GM10248 (cell line): ENCODE measurements at regions not wholly inside any gene's neighbourhood (a gene's known extent, or its start where the extent isn't known, plus 50 kb on each side); places are given as distances from the start of the nearest gene placed in this dataset.

Source experiments
- CTCF ChIA-PET: fragments of 300-600 bp; sonication (Branson Sonifier 250); formaldehyde crosslinking; extraction: SDS; loops from one replicate; lab custom pipeline; 2021; ENCODE audit warnings: antibody characterized with exemption; lab: Yijun Ruan, JAX
- POLR2A ChIA-PET: fragments of 350-650 bp; sonication (Branson Sonifier 250); formaldehyde crosslinking; extraction: SDS; loops from one replicate; lab custom pipeline; 2020; ENCODE audit warnings: antibody characterized with exemption; lab: Yijun Ruan, JAX
- DNase-seq: peaks from one replicate; pipeline ENCODE4 v3.0.0; 2012; ENCODE audit errors: extremely low spot score
- CTCF ChIP-seq: IDR thresholded peaks from 2 replicates; pipeline ENCODE4 v1.5.1; 2012; ENCODE audit warnings: mild to moderate bottlenecking, low read depth; ENCODE audit errors: extremely low read depth, missing control alignments, control extremely low read depth

GRCh38 chrX:21056622-21057021 lies 317.6 kb upstream of the CNKSR2 start:
- TF ChIP-seq CTCF = no peak
- DNase-seq = no peak
- POLR2A ChIA-PET = no interaction called here
- CTCF ChIA-PET = no interaction called here

GRCh38 chrX:21047034-21047455 lies 327.2 kb upstream of the CNKSR2 start:
- no peak for TF ChIP-seq CTCF
- ChIA-PET POLR2A (no interaction called here), CTCF (no interaction called here)
- DNase-seq = no peak

GRCh38 chrX:21014326-21014725 lies 359.9 kb upstream of the CNKSR2 start:
- ChIA-PET CTCF (interaction anchor here (1.4 kb wide), 1 partner anchor 8 kb away, joined by 3 read pairs; no protein-coding TSS in a partner anchor), POLR2A (no interaction called here)
- DNase-seq = no peak
- TF ChIP-seq CTCF = no peak

GRCh38 chrX:21004835-21005234 lies 369.4 kb upstream of the CNKSR2 start:
- no peak for DNase-seq
- ChIA-PET POLR2A (no interaction called here), CTCF (no interaction called here)
- no peak for TF ChIP-seq CTCF

GRCh38 chrX:20995829-20996228 lies 378.4 kb upstream of the CNKSR2 start:
- ChIA-PET CTCF (no interaction called here), POLR2A (no interaction called here)
- no peak for TF ChIP-seq CTCF
- no peak for DNase-seq

GRCh38 chrX:20989361-20989760 lies 384.9 kb upstream of the CNKSR2 start:
- POLR2A ChIA-PET = no interaction called here
- DNase-seq = no peak
- CTCF ChIA-PET = no interaction called here
- TF ChIP-seq CTCF = no peak

- TF ChIP-seq CTCF = no peak
- no peak for DNase-seq
- CTCF ChIA-PET = no interaction called here
- POLR2A ChIA-PET = no interaction called here
These were observed 385.4 kb upstream of the CNKSR2 start for GRCh38 chrX:20988804-20989203.
